ENCODE measurements at regions not wholly inside any gene's neighbourhood (a gene's known extent, or its start where the extent isn't known, plus 50 kb on each side); places are given as distances from the start of the nearest gene placed in this dataset.

DNA sequence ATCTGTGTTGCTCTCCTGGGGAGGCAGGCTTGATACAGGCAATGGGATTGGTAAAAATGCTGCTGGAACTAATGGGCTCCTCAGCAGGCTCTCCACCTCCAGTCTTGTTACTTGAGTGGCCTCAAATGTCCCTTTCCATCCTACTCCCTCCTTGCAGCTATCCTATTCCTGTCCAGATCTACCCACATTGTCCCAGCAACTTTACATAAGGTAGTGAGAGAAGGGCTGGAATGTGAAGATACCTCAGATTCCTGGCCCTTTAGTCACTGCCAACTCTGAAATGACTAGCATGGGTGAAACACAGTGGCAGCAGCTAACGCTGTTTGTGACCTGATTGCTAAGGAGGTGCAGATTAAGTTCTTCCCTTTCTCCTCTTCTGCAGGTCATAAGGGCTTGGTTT, 210.1 kb upstream of the HS3ST4 start:
- Mint-ChIP-seq H3K4me1 (ENCODE audit: low read depth in 2 of 2) (no peaks in the 10 kb centered on the region), H3K4me3 (no peak overlapping the region)
- ATAC-seq: no peak

DNA sequence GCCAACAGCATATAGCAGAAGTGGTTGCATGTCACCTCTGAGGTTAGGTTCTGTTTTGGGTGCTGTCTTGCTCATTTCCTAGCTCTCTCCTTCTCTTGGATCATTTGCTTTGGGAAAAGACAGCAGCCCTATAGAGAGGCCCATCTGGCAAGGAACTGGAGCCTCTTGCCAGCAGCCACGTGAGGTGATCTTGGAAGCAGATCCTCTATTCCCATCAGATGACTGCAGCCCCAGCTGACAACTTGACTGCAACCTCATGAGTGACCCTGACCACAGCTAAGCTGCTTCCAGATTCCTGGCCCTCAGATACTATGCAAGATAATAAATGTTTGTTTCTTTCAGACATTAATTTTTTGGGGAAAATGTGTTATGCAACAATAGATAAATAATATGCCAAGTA, 213.3 kb upstream of the HS3ST4 start:
- no peak overlapping the region for H3K4me3 Mint-ChIP-seq
- H3K4me1 Mint-ChIP-seq (ENCODE audit: low read depth in 2 of 2): no peaks in the 10 kb centered on the region
- H3K27ac Mint-ChIP-seq: no peak overlapping the region
- H3K9me3 Mint-ChIP-seq: no peaks in the 10 kb centered on the region
- no peak for DNase-seq (ENCODE audit: low spot score)
- H3K36me3 Mint-ChIP-seq: no peaks in the 10 kb centered on the region
- peaks cover 6 to 22% of the 10 kb centered on the region in 2 donors for H3K27me3 Mint-ChIP-seq
- no peak for ATAC-seq

More for the DNA sequence above, 210.1 kb upstream of the HS3ST4 start:
- H3K27me3 Mint-ChIP-seq: peaks cover 2 to 40% of the 10 kb centered on the region in 2 donors
- no peaks in the 10 kb centered on the region for H3K36me3 Mint-ChIP-seq
- H3K9me3 Mint-ChIP-seq: no peaks in the 10 kb centered on the region
- DNase-seq (ENCODE audit: low spot score): no peak
- no peak overlapping the region for H3K27ac Mint-ChIP-seq

DNA sequence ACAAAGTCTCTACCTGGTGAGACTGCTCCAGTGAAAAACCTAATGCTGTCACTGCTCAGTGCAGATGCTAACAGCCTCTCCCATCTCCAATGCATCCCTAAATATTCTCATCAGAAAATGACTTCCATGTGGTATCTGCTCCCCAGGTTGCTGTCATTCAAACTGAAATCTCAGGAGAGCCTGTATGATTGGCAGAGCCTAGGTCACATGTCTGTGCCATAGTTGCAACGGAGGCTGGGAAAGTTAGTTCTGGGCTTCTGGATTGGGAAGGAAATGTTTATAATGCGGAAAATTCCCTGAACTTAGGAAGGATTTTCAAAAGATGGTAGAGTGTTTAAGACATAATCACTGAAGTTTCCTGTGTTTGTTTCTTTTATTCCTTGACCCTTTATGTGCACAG, 206.4 kb upstream of the ZKSCAN2 start:
- DNase-seq (ENCODE audit: low spot score) (no peak), ATAC-seq (no peak)
- H3K9me3 Mint-ChIP-seq: no peaks in the 10 kb centered on the region
- no peak overlapping the region for H3K4me3 Mint-ChIP-seq
- H3K36me3 Mint-ChIP-seq: no peaks in the 10 kb centered on the region
- H3K27me3 Mint-ChIP-seq: peaks cover 9 to 17% of the 10 kb centered on the region in 2 donors
- no peak overlapping the region for H3K27ac Mint-ChIP-seq
- H3K4me1 Mint-ChIP-seq (ENCODE audit: low read depth in 2 of 2): no peaks in the 10 kb centered on the region

DNA sequence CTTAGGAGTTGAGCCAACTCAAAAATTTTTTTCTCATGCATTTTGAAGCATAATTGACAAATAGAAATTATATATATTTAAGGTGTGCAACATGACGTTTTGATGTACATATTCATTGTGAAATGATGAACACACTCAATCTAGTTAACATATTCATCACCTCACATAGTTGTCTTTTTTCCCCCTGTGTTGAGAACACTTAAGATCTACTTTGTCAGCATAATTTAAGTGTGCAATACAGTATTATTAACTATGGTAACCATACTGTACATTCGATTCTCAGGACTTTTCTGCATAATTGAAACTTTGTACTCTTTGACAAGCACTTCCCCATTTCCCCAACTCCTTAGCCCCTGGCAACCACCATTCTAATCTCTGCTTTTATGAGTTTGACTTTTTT, 192.2 kb upstream of the ZKSCAN2 start:
- Mint-ChIP-seq H3K4me1 (ENCODE audit: low read depth in 2 of 2) (no peaks in the 10 kb centered on the region), H3K36me3 (peaks cover 5% of the 10 kb centered on the region), H3K27ac (no peak overlapping the region), H3K27me3 (peaks cover 23 to 29% of the 10 kb centered on the region in 2 donors), H3K4me3 (no peak overlapping the region), H3K9me3 (peaks cover 6% of the 10 kb centered on the region)
- ATAC-seq (no peak), DNase-seq (ENCODE audit: low spot score) (no peak)

DNA sequence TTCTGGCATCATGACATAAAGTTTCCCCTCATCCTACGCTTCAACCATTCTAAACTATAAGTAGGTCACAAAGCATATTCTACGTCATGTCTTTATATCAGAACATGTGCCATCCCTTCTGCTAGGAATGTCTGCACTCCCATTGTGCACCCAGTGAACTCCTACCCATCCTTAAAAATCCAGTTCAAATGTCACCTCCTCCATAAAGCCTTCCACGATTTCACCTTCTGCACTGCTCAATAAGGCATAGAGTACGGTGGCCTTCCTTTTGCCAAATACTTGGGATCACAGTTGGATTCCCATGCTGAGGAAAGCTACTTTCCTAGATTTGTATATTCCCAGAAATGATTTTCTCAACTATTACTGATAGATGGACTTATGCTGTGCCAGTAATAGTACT, 186.3 kb upstream of the ZKSCAN2 start:
- DNase-seq (ENCODE audit: low spot score) (no peak), ATAC-seq (no peak)
- peaks cover 5% of the 10 kb centered on the region for H3K36me3 Mint-ChIP-seq
- no peak overlapping the region for H3K27ac Mint-ChIP-seq
- H3K27me3 Mint-ChIP-seq: peaks cover 21 to 62% of the 10 kb centered on the region in 2 donors
- peaks cover 3% of the 10 kb centered on the region for H3K9me3 Mint-ChIP-seq
- H3K4me3 Mint-ChIP-seq: no peak overlapping the region
- no peaks in the 10 kb centered on the region for H3K4me1 Mint-ChIP-seq (ENCODE audit: low read depth in 2 of 2)

DNA sequence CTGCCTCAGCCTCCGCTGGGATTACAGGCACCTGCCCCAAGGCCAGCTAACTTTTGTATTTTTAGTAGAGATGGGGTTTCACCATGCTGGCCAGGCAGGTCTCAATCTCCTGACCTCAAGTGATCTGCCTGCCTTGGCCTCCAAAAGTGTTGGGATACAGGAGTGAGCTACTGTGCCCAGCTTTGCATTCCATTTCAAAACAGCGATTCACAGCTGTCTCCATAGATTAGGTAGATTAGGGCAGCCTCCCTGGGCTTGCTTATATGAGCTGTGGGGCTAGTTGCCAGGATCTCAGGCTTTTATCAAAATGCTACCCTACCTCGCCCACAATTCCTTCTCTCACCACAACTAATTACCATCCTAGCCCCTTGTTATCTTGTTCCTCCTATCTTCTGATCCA, 176.4 kb upstream of the ZKSCAN2 start:
- DNase-seq (ENCODE audit: low spot score) (no peak), ATAC-seq (no peak)
- no peak overlapping the region for H3K4me3 Mint-ChIP-seq
- H3K4me1 Mint-ChIP-seq (ENCODE audit: low read depth in 2 of 2): no peaks in the 10 kb centered on the region
- H3K27me3 Mint-ChIP-seq: peaks cover 8 to 38% of the 10 kb centered on the region in 2 donors
- no peaks in the 10 kb centered on the region for H3K9me3 Mint-ChIP-seq
- no peaks in the 10 kb centered on the region for H3K36me3 Mint-ChIP-seq
- no peak overlapping the region for H3K27ac Mint-ChIP-seq

DNA sequence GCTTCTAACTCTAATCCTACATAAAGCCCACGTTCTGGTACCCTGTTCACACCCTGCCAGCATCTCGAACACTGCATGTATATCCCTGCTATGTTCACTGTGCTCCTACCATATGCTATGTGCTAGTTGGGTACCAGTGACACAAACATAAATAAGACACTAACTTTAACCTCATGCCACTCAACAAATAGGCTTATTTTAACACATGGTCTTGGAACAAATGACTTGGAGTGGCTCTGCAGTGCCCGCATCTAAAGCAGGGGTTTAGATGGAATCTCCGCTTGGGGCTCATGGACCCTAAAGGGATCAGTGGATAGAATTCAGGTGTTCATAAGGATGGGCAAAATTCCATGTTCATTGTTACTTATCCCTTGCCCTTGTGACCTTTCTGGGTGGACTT, 175.7 kb upstream of the ZKSCAN2 start:
- no peak overlapping the region for H3K27ac Mint-ChIP-seq
- H3K4me3 Mint-ChIP-seq: no peak overlapping the region
- H3K9me3 Mint-ChIP-seq: no peaks in the 10 kb centered on the region
- no peaks in the 10 kb centered on the region for H3K4me1 Mint-ChIP-seq (ENCODE audit: low read depth in 2 of 2)
- no peak for DNase-seq (ENCODE audit: low spot score)
- no peaks in the 10 kb centered on the region for H3K36me3 Mint-ChIP-seq
- peaks cover 8 to 33% of the 10 kb centered on the region in 2 donors for H3K27me3 Mint-ChIP-seq
- no peak for ATAC-seq

DNA sequence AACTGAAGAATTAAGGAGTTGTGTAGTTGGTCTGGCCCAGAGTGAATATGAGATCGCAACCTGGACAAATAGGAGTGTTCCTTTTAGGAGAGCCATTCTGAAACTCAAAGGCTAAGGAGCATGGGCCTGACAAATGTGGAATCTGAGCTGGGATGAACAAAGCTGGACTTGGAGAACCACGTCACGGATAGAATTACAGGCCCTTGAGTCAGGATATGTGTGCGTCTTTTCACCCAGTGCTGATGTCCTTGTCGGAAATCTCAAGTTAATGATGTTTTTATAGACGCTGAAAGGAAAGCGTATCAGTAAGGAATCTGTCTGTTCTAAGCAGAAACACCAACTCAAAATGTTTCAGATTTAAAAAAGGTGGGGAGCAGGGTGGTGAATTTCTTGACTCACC, 173.8 kb upstream of the ZKSCAN2 start:
- Mint-ChIP-seq H3K4me1 (ENCODE audit: low read depth in 2 of 2) (no peaks in the 10 kb centered on the region), H3K27me3 (peaks cover 8 to 31% of the 10 kb centered on the region in 2 donors), H3K36me3 (no peaks in the 10 kb centered on the region), H3K9me3 (no peaks in the 10 kb centered on the region), H3K4me3 (no peak overlapping the region), H3K27ac (no peak overlapping the region)
- DNase-seq (ENCODE audit: low spot score) (no peak), ATAC-seq (no peak)

DNA sequence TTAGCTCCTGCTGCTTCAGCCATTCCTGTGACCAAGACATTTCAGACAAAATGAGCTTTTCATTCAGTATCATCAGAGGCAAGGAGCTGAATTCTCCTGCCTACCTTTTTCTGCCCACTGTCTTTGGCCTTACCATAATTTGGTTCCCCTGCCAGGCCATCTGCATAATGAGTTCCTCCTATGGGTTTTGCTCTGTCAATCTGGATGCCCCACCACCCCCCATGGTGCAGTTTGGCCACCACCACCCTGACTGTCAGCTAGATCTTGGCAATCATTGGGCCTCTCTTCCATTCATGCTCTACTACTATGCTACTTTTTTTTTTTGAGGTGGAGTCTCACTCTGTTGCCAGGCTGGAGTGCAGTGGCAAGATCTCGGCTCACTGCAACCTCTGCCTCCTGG, 169.2 kb upstream of the ZKSCAN2 start:
- DNase-seq (ENCODE audit: low spot score): no peak
- H3K9me3 Mint-ChIP-seq: no peaks in the 10 kb centered on the region
- no peaks in the 10 kb centered on the region for H3K4me1 Mint-ChIP-seq (ENCODE audit: low read depth in 2 of 2)
- no peak for ATAC-seq
- no peak overlapping the region for H3K27ac Mint-ChIP-seq
- H3K36me3 Mint-ChIP-seq: no peaks in the 10 kb centered on the region
- no peak overlapping the region for H3K4me3 Mint-ChIP-seq
- H3K27me3 Mint-ChIP-seq: peaks cover 4 to 14% of the 10 kb centered on the region in 2 donors

DNA sequence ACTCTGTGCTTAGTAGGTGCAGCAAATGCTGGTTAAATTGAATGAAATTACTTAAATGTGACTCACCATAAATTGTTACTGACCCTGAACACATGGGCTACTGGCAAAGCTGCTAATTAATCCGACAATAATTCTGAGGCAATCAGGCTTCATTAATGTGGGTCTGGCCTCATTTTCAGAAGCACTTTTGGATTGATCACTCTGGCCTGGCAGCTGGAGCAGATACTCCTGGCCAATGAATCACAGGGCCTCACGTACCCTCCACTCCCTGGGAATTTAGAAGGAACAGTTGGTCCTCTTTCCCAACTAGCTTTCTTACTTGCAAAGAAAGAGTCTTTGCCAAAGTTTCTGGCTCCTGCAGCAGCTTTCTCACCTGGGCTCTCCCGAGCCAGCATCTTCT, 162.0 kb upstream of the ZKSCAN2 start:
- H3K9me3 Mint-ChIP-seq: no peaks in the 10 kb centered on the region
- no peaks in the 10 kb centered on the region for H3K36me3 Mint-ChIP-seq
- no peak overlapping the region for H3K27ac Mint-ChIP-seq
- H3K27me3 Mint-ChIP-seq: peaks cover 4 to 6% of the 10 kb centered on the region in 2 donors
- no peak for DNase-seq (ENCODE audit: low spot score)
- no peak overlapping the region for H3K4me3 Mint-ChIP-seq
- ATAC-seq: no peak
- H3K4me1 Mint-ChIP-seq (ENCODE audit: low read depth in 2 of 2): no peaks in the 10 kb centered on the region

DNA sequence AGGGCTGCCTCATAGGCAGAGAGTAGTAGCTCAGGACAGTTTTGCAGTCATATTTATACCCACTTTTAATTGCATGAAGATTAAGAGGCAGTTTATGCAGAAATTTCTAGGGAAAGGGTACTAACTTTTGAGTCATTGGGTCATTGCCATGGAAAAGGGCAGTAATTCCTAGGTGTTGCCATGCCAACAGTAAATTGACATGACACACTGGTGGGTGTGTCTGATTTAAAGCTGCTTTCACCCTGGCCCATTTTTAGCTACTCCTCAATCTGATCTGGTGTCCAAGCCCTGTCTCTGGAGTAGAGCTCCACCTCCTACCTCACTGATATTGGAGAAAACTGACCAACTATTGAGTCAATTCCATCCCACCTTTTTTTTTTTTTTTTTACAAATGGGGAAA, 161.5 kb upstream of the ZKSCAN2 start:
- H3K27ac Mint-ChIP-seq: no peak overlapping the region
- no peaks in the 10 kb centered on the region for H3K36me3 Mint-ChIP-seq
- no peaks in the 10 kb centered on the region for H3K9me3 Mint-ChIP-seq
- no peak for ATAC-seq
- no peak overlapping the region for H3K4me3 Mint-ChIP-seq
- no peaks in the 10 kb centered on the region for H3K4me1 Mint-ChIP-seq (ENCODE audit: low read depth in 2 of 2)
- H3K27me3 Mint-ChIP-seq: peaks cover 4 to 6% of the 10 kb centered on the region in 2 donors
- DNase-seq (ENCODE audit: low spot score): no peak

DNA sequence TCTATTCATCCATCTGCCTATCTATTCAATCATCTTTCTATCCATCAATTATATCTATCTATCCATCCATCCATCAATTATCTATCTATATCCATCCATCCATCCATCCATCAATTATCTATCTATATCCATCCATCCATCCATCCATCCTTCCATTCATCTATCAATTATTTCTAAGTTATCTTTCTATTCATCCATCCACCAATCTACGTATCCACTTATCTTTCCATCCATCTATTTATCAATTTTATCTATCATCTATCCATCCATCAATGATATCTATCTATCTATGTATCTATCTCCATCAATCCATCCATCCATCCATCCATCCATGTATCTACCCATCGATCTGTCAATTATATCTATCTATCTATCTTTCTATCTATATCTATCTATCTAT, 158.4 kb upstream of the ZKSCAN2 start:
- no peak for DNase-seq (ENCODE audit: low spot score)
- ATAC-seq: no peak

DNA sequence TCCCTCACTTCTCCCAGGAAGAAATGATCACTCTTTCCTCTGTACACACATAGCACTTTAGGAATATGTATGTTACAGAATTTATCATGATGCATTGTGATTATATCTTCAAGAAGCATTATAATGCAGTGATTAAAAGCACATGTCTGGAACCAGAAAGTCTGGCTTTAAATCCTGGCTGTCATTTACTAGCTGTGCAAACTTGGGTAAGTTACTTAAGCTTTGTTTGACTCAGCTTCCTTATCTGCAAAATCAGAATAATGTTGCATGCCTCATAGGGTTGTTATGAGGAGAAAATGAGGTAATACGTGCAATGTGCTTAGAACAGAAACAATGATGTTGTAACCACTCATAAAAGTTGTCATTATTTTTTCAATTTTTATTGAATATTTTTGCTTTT, 156.3 kb upstream of the ZKSCAN2 start:
- no peaks in the 10 kb centered on the region for H3K36me3 Mint-ChIP-seq
- H3K27me3 Mint-ChIP-seq: no peaks in the 10 kb centered on the region
- no peaks in the 10 kb centered on the region for H3K4me1 Mint-ChIP-seq (ENCODE audit: low read depth in 2 of 2)
- H3K4me3 Mint-ChIP-seq: no peak overlapping the region
- DNase-seq (ENCODE audit: low spot score) (no peak), ATAC-seq (no peak)
- no peaks in the 10 kb centered on the region for H3K9me3 Mint-ChIP-seq
- H3K27ac Mint-ChIP-seq: no peak overlapping the region

More for the DNA sequence above, 158.4 kb upstream of the ZKSCAN2 start:
- no peaks in the 10 kb centered on the region for H3K36me3 Mint-ChIP-seq
- no peaks in the 10 kb centered on the region for H3K9me3 Mint-ChIP-seq
- H3K27ac Mint-ChIP-seq: no peak overlapping the region
- no peaks in the 10 kb centered on the region for H3K4me1 Mint-ChIP-seq (ENCODE audit: low read depth in 2 of 2)
- no peaks in the 10 kb centered on the region for H3K27me3 Mint-ChIP-seq
- no peak overlapping the region for H3K4me3 Mint-ChIP-seq

DNA sequence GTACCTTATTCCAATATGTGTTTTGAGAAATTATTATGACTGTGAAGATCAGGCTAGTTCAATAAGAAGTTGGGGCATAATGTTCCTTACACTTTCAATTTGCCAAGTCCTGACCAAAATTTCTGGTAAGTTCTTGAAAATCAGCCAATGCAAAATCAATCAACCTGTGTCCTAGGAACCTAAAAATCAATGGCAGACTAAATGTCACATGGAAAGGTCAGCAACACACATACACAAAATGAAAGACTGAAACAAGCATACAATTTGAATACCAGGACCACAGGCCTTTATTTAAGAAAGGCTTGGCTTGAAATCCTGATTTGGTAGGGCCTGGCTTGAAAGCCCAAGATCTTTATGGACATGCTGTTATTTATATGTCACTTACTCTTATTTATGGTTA, 155.5 kb upstream of the ZKSCAN2 start:
- DNase-seq (ENCODE audit: low spot score) (no peak), ATAC-seq (no peak)
- Mint-ChIP-seq H3K4me3 (no peak overlapping the region), H3K27ac (no peak overlapping the region), H3K27me3 (no peaks in the 10 kb centered on the region), H3K9me3 (no peaks in the 10 kb centered on the region), H3K4me1 (ENCODE audit: low read depth in 2 of 2) (no peaks in the 10 kb centered on the region), H3K36me3 (no peaks in the 10 kb centered on the region)

DNA sequence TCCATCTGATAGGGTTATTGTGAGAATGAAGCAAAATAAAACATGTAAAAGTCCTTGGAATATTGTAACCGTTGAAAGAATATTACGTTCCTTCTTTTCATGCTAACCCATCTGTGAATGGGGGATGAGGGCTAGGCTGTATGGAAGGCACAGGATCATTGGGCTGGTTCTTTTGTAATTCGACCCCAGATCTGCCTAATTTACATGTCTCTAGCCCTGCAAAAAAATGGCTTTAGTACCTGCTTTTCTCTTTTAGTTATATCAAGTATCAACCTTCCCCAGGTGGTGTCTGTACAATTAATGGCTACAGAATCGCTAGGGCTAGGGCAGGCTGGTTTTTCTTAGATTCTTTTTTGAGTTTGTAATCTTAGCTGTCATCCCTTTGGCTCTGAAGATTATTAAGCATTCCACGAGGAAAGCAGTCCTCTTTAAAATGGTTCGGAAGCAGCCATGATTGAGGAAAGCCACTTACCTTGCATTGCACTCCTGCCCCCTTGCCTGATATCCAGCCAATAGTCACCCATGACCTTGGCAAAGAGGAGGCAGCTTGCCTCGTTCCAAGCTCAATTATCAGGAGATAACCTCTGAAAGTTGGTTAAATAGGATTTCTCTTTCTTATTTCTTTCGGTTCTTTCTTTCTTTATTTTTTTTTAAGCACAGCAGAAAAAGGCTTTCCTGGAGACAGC, 153.9 kb upstream of the ZKSCAN2 start:
- DNase-seq (ENCODE audit: low spot score) (no peak), ATAC-seq (no peak)
- Mint-ChIP-seq H3K36me3 (no peaks in the 10 kb centered on the region), H3K4me1 (ENCODE audit: low read depth in 2 of 2) (no peaks in the 10 kb centered on the region), H3K27me3 (peaks cover 0 to 3% of the 10 kb centered on the region in 2 donors), H3K4me3 (no peak overlapping the region), H3K27ac (no peak overlapping the region), H3K9me3 (no peaks in the 10 kb centered on the region)
